ENCODE measurements at regions not wholly inside any gene's neighbourhood (a gene's known extent, or its start where the extent isn't known, plus 50 kb on each side); places are given as distances from the start of the nearest gene placed in this dataset.

DNA sequence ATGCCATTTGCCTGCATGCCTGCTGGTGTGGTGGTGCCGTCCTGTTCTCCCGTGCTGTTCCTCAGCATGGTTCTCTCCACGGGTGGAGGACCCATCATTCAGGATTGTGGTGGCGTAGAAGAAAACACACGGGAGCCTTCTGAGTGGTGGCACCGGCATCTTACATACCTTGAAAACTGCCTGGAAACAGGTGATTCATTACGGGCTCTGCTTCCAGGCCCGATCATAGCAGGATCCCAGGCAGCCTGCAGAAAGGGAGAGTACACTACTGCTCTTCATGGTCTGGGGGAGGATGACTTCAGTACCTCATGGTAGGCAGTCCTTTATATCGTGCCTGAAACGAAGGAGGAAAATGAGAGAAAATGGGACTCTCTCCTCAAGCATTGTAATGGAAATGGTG lies 66.6 kb upstream of the KCNA5 start:
- TF ChIP-seq, protein P1, sequence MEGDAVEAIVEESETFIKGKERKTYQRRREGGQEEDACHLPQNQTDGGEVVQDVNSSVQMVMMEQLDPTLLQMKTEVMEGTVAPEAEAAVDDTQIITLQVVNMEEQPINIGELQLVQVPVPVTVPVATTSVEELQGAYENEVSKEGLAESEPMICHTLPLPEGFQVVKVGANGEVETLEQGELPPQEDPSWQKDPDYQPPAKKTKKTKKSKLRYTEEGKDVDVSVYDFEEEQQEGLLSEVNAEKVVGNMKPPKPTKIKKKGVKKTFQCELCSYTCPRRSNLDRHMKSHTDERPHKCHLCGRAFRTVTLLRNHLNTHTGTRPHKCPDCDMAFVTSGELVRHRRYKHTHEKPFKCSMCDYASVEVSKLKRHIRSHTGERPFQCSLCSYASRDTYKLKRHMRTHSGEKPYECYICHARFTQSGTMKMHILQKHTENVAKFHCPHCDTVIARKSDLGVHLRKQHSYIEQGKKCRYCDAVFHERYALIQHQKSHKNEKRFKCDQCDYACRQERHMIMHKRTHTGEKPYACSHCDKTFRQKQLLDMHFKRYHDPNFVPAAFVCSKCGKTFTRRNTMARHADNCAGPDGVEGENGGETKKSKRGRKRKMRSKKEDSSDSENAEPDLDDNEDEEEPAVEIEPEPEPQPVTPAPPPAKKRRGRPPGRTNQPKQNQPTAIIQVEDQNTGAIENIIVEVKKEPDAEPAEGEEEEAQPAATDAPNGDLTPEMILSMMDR (conservative IDR thresholded peaks at IDR 0.05; ENCODE audit: low read length) = no peak
- TF ChIP-seq EZH2phosphoT487 (IDR thresholded peaks at IDR 0.05; ENCODE audit: borderline replicate concordance, low read depth, low read length) = no peak

All from OCI-LY7 (cell line).